GM19452 (cell line): ENCODE measurements at regions not wholly inside any gene's neighbourhood (a gene's known extent, or its start where the extent isn't known, plus 50 kb on each side); places are given as distances from the start of the nearest gene placed in this dataset.

Source experiments
- ATAC-seq: cut with Tn5 transposase; IDR thresholded peaks from one replicate; pipeline ENCODE4 v1.9.1; 2021; ENCODE audit not compliant: unreplicated experiment

DNA sequence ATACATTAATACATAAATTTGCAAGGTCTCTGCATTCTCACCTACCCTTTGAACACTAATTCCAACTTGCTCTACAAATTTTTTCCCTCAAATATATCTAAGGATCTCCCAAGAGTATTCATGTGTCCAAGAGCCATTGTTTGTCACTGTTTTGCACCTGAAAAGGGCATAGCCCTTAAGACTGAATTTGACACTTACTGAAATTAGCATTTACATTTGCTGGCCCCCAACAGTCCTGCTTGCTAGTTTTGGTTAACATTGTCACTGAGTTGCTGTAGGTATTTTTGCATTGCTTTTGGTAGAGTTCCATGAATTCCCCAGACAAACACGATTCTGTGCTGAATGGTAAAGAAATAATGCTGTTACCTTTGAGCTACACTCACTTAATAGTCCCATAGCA, 57.3 kb downstream of the KCNA4 start:
- no peak for ATAC-seq

DNA sequence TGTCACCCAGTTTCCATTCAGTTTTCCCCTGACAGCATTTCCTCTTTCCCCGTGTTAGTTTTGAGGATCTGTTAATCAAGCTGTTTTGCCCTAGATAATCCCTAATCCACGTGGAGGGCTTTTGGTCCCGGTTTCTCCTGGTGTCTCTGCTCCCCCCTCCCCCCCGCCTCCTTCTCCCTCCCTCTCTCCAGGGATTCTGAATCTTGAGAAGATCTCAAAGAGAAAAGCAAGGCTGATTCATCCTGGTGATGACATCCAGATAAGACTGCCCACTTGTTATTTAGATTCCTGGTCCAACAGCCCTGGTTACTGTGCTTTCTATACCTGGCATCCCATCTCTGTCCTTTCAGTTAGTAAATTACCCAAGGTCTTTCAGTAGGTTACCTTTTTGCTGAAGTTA, 59.4 kb downstream of the KCNA4 start:
- no peak for ATAC-seq

DNA sequence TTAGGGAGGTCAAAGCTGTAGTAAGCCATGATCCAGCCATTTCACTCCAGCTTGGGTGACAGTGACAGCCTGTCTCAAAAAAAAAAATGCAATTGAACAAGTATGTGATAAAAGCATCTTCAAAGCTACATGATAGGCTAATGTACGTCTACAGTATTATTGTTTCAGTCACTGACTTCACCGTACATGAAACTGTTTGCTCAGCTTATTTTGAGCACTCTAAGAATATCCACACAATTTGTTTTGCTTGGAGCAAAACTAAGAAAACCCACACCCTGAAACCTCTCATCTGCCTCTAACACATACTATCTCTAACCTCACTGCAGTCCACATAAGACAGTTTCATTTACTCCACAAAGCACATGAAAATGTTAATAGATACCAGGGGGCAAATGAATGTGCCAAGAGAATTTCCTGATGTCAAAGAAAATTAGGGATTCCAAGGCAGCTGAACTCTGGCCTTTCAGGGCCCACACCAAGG, 60.7 kb downstream of the KCNA4 start:
- no peak for ATAC-seq

DNA sequence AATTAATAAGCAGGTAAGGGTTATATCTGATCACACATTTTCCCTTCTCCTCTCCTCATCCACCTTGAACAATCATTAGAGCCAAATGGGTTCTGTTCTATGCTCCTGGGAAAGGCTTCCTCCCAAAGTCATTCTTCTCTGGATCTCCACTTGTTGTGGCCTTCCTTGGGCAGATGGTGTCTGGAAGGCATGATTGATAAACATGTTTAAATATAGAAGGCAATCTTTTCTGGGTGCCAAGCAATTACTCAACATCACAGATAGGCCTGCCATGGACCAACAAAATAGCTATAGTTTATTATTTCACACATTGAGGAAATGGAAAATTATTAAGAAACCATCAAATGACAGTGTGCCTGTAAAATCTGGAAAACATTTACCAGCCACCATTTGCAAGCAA, 73.5 kb downstream of the KCNA4 start:
- ATAC-seq, result no peak

DNA sequence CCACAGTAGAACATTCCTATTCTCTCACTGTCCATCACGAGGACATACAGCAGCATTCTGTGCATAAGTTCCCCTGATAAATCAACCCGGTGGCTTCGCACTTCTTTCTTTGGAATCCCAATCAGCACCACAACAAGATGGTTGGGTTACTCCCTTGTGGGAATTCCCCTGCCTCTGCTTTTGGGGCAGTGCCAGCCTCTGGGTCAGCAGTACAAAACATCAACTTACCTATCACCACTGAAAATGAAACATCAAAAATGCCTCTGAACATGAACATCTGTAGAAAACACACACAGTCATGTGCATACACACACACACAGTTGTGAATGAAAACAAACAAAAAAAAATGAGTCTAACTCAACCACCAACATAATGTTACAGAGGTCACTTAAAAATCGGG, 79.3 kb downstream of the KCNA4 start:
- ATAC-seq, result no peak

DNA sequence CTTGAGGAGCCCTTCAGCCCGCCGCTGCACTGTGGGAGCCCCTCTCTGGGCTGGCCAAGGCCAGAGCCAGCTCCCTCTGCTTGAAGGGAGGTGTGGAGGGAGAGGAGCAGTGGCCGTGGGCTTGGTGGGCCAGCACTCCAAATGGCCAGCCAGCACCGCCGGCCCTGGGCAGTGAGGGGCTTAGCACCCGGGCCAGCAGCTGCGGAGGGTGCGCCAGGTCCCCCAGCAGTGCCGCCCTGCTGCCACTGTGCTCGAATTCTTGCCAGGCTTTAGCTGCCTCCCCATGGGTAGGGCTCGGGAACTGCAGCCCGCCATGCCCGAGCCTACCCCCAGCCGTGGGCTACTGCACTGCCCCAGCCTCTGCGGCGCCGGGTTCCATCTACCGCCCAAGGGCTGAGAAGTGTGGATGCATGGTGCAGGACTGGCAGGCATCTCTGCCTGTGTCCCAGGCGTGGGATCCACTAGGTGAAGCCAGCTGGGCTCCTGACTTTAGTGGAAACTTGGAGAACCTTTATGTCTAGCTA, 82.7 kb downstream of the KCNA4 start:
- no peak for ATAC-seq

DNA sequence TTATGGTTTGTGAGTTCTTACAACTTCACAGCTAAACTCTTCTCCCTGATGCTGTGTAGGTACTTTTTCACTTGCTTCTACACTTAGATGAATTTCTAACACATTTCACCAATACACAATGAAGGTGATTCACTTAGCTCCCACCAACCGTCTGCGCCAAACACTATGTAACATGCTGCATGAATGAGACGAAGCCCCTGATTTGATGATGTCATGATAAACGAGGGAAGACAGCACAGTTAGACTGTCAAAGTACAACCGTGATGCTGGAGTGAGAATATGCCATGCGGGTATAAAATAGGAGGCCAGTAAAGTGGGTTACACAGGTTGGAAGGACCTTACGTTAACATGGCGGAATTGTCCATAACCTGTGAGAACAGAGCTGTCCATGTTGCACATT, 100.8 kb downstream of the KCNA4 start:
- no peak for ATAC-seq

DNA sequence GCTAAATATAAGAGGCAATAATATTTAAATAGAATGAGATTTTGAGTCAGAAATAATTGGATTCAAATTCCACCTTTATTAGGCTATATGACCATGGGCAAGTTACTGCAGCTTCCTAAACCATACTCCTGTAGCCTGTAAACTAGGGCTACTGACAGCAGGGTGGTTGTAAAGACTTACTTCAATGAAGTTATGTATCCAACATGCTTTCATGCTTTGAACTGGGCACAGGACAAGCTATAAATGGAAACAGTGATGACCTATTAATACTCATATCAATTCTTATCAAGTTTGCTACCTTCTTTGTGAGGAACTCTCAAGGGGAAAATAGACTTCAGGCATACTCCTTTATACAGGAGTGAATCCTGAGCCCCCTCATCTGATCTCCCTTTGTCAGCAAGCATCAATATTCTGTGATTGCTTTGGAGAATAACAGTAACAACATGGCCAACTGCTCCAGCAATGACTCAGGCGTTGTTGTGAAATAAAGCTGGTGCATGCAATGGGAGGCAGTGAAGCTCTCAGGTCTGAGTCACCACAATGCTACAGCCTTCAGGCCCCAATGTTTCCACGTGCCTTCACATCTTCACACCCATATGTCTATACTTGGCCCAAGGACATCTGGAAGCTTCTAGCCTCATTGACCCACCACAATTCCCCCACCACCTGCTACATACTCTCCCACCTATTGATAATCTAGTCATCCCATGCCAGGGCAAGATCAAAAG, 102.5 kb downstream of the KCNA4 start:
- ATAC-seq, result no peak

DNA sequence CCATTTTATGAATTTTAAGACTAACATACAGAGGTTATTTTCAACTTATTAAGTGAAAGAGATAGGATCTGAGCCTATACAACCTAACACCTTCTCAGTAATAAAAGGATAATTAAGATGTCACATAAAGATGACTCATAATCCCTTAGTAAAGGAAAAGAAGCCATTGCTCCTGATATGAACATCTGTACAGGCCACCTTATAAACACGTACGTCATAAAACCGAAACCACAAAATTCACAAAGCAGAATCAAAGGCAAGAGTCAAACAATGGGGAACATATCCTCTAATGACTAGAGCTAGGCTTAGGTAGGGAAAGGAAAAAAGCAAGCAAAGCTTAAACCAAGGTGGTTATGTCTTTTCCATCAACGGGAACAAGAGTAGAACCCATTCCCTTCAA, 103.5 kb downstream of the KCNA4 start:
- no peak for ATAC-seq

DNA sequence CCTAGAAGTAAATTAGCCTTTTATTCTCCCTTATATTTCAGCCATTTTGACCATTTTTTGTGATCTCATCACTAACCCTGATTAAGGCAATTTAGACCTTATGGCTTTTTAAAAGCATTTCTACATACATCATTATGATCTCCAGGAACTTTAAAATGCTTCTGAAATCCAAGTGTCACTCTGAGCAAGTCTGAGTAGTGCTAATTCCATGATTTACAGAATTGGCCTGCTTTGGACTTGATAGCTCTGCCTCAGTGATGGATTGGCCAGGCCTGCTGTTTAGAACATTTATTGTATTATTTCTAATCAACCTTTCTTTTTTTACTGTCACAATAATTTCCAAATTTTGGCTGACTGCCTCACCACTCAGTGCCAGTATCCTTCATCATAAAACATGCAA, 116.4 kb downstream of the KCNA4 start:
- no peak for ATAC-seq

DNA sequence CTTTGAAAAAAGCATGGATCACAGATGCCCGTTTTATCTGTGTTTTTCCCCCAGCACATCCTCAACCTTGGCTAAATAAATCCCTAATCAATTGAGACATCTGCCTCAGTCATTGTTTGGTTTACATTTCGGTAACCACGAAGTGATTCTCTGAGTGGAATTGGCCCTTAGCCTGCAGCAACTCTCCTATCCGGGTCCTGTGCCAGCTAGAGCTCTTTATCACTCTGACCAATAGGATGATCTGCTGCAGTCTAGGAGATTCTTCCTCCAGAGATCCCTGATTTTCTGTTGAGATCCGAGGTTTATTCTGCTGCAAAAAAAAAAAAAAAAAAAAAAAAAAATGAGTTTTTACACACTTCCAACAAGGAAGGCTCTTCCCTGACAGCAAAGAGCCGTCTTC, 137.3 kb downstream of the KCNA4 start:
- no peak for ATAC-seq

DNA sequence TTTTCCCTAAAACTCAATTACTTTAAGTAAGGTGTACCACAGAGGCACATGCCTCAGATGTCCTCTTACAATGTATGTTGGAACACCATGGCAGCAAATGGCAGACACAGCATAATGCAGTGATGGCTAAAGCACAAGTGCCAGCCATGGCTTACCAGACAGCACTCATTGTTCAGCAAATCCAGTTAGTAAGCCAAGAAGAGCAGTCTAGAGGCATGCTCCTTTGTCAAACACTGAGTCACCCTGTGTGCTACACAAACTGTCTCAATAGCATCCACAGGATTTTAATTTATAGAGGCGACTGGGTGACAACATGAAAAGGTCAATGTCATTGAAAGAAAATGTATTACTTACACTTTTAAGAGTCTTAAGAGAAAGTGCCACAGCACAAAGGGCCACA, 140.6 kb downstream of the KCNA4 start:
- no peak for ATAC-seq

DNA sequence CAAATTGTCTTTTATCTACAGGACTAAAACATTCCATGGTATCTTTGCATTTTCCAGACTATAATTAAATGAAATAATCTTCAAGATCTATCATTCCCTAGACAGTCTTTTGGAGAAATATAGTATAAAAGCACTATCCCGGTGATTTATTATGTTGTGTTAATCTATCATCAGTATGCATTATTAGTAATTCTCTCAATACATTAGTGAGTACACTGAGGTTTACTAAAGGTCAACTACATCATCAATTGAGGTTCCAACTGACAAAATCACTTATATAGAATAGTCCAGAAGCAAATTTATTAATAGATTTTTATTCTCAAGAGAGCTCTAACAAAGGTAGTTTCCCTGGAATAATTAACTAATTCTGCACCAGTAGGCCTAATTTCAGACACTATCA, 169.6 kb downstream of the KCNA4 start:
- ATAC-seq, result no peak

DNA sequence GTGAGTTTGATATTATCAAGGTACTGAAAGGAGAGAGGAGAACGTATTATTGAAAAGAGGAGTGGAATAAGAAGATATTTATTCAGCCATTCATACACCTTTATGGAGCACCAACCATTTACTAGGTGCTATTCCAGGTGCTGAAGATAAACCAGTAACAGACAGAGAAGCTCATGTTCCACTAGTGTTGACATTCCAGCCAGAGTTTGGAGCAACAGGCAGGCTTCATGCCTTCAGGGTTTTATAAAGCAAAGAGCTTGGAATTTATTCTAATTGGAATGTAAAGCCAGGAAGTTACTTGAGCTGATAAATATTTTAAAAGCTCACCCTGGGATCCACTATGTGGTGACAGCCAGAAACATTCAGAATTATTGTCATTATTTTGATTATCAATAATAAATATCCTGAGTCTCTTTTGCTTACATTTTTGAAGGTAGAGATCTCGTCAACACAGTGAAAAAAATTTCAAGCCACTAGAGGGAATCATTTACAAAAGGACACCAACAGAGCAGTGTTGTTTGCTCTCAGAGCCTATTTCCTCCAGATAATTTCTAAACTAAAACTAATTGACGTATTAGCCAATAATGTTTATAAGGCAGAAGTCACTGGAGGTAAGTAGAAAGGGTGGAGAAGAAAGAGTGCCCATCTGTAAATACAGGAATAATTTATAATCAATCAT, 172.0 kb downstream of the KCNA4 start:
- ATAC-seq, result no peak

DNA sequence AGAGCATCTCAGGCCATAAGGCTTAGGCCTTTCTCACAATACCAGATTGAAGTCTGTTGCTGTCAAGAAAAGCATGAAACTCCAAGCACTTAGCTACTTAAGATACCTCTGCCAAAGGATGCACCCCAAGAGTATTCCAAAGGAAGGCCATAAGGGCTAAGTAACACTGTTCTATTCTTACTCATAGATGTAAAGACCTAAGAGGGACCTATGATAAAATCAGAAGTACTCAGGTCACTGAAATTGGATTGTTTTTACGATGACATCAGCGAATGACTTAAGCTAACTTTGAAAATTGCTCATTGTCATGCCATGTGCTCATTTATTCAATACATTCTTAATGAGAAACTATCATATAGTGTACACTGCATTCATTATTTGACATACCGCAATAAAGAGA, 172.8 kb downstream of the KCNA4 start:
- no peak for ATAC-seq

DNA sequence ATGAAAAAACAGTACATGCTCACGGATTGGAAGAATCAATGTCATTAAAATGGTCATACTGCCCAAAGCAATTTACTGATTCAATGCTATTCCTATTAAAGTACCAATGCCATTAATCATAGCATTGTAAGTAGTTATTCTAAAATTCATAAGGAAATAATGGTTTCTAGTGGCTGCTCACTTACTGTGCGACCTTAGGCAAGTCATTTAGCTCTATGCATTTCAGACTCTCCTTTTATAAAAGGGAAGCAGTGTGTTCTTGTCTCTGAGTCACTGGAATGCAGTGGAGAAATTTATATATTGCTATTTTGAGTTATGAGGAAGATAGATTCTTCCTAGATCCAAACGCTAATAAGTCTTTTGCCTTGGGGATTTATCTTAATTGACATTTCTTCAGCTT, 174.8 kb downstream of the KCNA4 start:
- ATAC-seq, result no peak

DNA sequence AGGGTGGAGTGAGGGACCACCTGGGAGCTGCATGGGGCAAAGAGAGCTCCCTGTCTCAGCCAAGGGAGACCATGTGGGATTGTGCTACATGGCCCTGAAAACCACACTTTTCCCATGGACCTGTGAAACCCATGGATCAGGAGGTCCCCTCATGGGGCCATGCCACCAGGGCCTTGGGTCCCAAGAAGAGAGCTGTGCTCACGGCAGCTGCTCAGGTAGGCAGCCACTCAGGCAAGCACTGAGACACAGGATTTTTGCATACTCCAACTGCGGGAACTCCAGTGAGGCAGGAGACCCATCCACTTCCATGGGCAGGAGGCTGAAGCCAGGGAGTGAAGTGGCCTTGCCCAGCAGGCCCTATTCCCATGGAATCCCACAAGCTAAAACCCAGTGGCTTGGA, 190.0 kb downstream of the KCNA4 start:
- no peak for ATAC-seq

DNA sequence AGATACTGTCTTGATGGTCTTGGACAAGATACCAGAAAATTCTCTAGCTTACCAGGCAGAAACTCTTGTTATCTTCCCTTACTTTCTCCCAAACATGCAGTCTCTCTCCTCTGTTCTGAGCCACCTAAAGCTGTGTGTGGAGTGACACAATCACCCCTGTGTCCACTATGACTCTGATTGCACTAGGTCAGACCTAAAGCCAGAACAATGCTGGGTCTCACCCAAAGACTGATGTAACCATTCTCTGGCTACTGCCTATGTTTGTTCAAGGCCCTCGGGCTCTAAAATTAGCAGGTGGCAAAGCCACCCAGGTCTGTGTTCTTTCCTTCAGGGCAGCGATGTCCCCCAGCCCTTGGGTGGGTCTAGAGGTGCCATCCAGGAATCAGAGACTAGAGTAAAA, 200.5 kb downstream of the KCNA4 start:
- ATAC-seq, result no peak

DNA sequence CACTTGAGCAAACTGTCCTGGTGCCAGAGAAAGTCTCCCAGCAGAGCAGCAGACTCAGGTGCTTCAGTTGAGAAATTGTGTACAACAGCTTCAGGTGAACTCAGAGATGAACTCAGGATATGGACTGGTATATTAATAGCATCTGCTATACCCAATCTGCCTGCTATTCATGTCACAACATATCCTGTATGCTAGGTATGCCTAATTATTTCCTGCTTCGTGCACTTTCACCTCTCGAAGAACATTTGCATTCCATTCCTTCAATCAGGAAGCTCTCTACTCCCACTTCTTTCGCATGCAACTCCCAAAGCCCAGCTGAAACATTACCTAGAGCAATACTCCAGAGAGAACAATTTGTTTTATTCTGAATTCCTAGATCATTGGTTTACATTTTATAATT, 207.7 kb downstream of the KCNA4 start:
- no peak for ATAC-seq

DNA sequence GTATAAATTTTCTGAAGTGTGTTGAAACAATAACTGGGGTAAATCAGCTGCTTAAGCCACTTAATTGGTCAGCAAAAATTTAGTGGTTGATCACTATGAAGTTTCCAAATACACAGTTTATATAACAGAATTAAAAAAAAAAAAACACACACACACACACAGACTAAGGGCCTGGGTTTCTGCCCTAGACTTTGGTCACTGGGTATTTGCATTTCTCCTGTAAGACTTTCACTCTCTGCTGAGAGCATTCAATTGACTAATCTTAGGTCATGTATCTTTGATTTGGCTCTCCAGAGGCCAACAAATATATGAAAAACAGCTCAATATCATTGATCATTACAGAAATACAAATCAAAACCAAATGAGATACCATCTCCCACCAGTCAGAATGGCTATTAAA, 214.3 kb downstream of the KCNA4 start:
- ATAC-seq, result no peak

DNA sequence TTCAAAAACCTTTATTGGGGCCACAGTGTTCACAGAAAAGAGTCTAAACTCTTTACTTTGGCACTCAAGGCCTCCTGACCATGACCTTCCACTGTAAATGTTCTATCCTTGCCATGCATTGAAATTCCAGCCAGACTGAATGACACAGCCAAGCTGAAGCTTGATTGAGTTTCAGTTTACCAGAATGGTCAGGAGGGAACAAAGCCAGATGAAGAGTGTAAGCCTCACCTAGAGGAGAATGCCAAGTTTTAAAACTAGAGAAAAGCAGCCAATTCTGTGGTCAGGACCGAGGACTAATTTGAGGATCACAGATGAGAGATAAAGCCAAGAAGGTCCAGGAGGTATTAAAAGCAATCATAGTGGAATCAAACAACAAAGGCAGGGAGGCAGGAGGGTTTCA, 215.3 kb downstream of the KCNA4 start:
- no peak for ATAC-seq

DNA sequence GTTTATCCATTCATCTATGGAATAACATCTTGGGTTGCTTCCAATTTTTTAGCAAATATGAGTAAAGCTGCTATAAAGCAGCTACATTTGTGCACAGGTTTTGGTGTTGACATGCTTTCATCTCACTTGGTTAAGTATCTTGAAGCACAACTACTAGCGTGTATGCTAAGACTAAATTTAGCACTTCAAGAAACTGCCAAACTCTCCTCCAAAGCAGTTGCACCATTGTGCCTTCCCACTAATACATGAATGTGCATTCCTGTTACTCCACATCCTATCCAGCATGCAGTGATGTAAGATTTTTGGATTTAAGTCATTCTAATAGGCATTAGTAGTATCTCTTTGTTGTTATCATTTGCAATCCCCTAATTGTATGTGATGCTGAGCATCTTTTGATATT, 230.7 kb downstream of the KCNA4 start:
- no peak for ATAC-seq

DNA sequence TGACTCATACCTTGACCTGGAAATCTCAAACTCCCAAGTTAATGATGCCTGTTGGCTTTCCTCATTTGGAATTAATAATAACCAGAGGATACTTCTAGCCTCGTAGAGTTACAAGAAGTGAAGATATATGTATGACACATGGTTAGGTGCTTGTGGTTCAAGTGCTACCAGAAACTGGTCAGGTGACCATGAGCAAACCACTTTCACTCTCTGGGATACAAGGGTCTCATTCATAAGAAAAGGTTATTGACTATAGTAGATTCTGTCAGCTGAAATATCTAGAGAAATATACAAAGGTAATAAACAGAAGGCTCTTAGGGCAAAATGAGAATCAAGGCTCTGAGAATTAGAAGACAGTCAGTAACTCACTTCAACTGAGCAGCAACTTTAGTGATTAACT, 233.3 kb downstream of the KCNA4 start:
- no peak for ATAC-seq
